IPS DF 19.7 (cell line): ENCODE measurements at regions not wholly inside any gene's neighbourhood (a gene's known extent, or its start where the extent isn't known, plus 50 kb on each side); places are given as distances from the start of the nearest gene placed in this dataset.

ENCODE experiments used
- DNase-seq: peaks from one replicate; pipeline ENCODE4 v3.0.0-alpha.2; 2013; ENCODE audit warnings: low read depth, low spot score

GRCh38 chr9:108650826-108651225, 205.0 kb downstream of the ACTL7B start:
- no peak for DNase-seq

GRCh38 chr9:108645520-108645919, 210.3 kb downstream of the ACTL7B start:
- no peak for DNase-seq

GRCh38 chr9:108643731-108644510, 211.9 kb downstream of the ACTL7B start:
- DNase-seq, result no peak

GRCh38 chr9:108642871-108643270, 212.9 kb downstream of the ACTL7B start:
- no peak for DNase-seq

GRCh38 chr9:108640230-108640629, 215.6 kb downstream of the ACTL7B start:
- DNase-seq, result no peak

- DNase-seq, result no peak
These were observed 216.1 kb downstream of the ACTL7B start for GRCh38 chr9:108639696-108640095.

- no peak for DNase-seq
These were observed 216.7 kb downstream of the ACTL7B start for GRCh38 chr9:108639091-108639490.

- no peak for DNase-seq
These were observed 218.4 kb downstream of the ACTL7B start for GRCh38 chr9:108637340-108637739.

GRCh38 chr9:108636013-108636412, 219.8 kb downstream of the ACTL7B start:
- no peak for DNase-seq

- DNase-seq, result no peak
These were observed 220.9 kb downstream of the ACTL7B start for GRCh38 chr9:108634672-108635462.

GRCh38 chr9:108634204-108634603, 221.6 kb downstream of the ACTL7B start:
- DNase-seq, result no peak

GRCh38 chr9:108631496-108632285, 224.1 kb downstream of the ACTL7B start:
- DNase-seq, result no peak

- DNase-seq, result no peak
These were observed 227.5 kb downstream of the ACTL7B start for GRCh38 chr9:108628316-108628715.

- DNase-seq, result no peak
These were observed 229.0 kb downstream of the ACTL7B start for GRCh38 chr9:108626743-108627142.

- no peak for DNase-seq
These were observed 233.6 kb downstream of the ACTL7B start for GRCh38 chr9:108621991-108622855.

- DNase-seq, result no peak
These were observed 235.0 kb downstream of the ACTL7B start for GRCh38 chr9:108620767-108621166.

- DNase-seq, result no peak
These were observed 236.8 kb downstream of the ACTL7B start for GRCh38 chr9:108618906-108619550.

- DNase-seq, result no peak
These were observed 238.1 kb downstream of the ACTL7B start for GRCh38 chr9:108617676-108618075.

GRCh38 chr9:108615152-108615551, 240.6 kb downstream of the ACTL7B start:
- no peak for DNase-seq

- no peak for DNase-seq
These were observed 243.3 kb downstream of the ACTL7B start for GRCh38 chr9:108612513-108612912.

- DNase-seq, result no peak
These were observed 245.9 kb downstream of the ACTL7B start for GRCh38 chr9:108609897-108610253.
